Fibroblast of skin of back (primary cell): ENCODE measurements at regions not wholly inside any gene's neighbourhood (a gene's known extent, or its start where the extent isn't known, plus 50 kb on each side); places are given as distances from the start of the nearest gene placed in this dataset.

Source experiments
- DNase-seq: peaks from one replicate; pipeline ENCODE4 v3.0.0-alpha.2; 2013

GRCh38 chr2:550860-551567 lies 126.2 kb downstream of the TMEM18 start:
- DNase-seq = no peak

GRCh38 chr2:545711-546650 lies 131.2 kb downstream of the TMEM18 start:
- no peak for DNase-seq

- no peak for DNase-seq
Measured at GRCh38 chr2:545228-545627, 132.0 kb downstream of the TMEM18 start.

- no peak for DNase-seq
Measured at GRCh38 chr2:538646-539045, 138.6 kb downstream of the TMEM18 start.

GRCh38 chr2:535222-535621 lies 142.0 kb downstream of the TMEM18 start:
- peak; percentile 9 for DNase-seq

- DNase-seq = no peak
Measured at GRCh38 chr2:529852-530251, 147.4 kb downstream of the TMEM18 start.

- DNase-seq = peak; percentile 23
Measured at GRCh38 chr2:529424-529823, 147.8 kb downstream of the TMEM18 start.

GRCh38 chr2:527581-527980 lies 149.6 kb downstream of the TMEM18 start:
- no peak for DNase-seq

- DNase-seq = no peak
Measured at GRCh38 chr2:526918-527317, 150.3 kb downstream of the TMEM18 start.

GRCh38 chr2:525611-526010 lies 151.6 kb downstream of the TMEM18 start:
- no peak for DNase-seq

GRCh38 chr2:525021-525420 lies 152.2 kb downstream of the TMEM18 start:
- no peak for DNase-seq

GRCh38 chr2:524442-524841 lies 152.8 kb downstream of the TMEM18 start:
- peak; percentile 36 for DNase-seq

GRCh38 chr2:523698-524270 lies 153.4 kb downstream of the TMEM18 start:
- no peak for DNase-seq

GRCh38 chr2:522776-523175 lies 154.4 kb downstream of the TMEM18 start:
- no peak for DNase-seq

GRCh38 chr2:521853-522530 lies 155.2 kb downstream of the TMEM18 start:
- no peak for DNase-seq

GRCh38 chr2:520663-521340 lies 156.4 kb downstream of the TMEM18 start:
- no peak for DNase-seq

GRCh38 chr2:516944-517343 lies 160.3 kb downstream of the TMEM18 start:
- DNase-seq = no peak

- DNase-seq = no peak
Measured at GRCh38 chr2:516131-516530, 161.1 kb downstream of the TMEM18 start.

GRCh38 chr2:515441-516127 lies 161.6 kb downstream of the TMEM18 start:
- DNase-seq = no peak

GRCh38 chr2:513981-514706 lies 163.1 kb downstream of the TMEM18 start:
- DNase-seq = no peak

GRCh38 chr2:510839-511238 lies 166.4 kb downstream of the TMEM18 start:
- DNase-seq = no peak
